GM12873 (cell line): ENCODE measurements at regions not wholly inside any gene's neighbourhood (a gene's known extent, or its start where the extent isn't known, plus 50 kb on each side); places are given as distances from the start of the nearest gene placed in this dataset.

Source experiments
- CTCF ChIP-seq: IDR thresholded peaks from 2 replicates; pipeline ENCODE4 v1.5.1; 2012; ENCODE audit warnings: low read depth, mild to moderate bottlenecking, moderate library complexity, low read length, control low read depth; ENCODE audit not compliant: insufficient read depth; ENCODE audit errors: missing control alignments

GRCh38 chr1:213362598-213362997 is 311.6 kb downstream of the RPS6KC1 start:
- TF ChIP-seq CTCF, result no peak

- TF ChIP-seq CTCF, result no peak
Measured at GRCh38 chr1:213366141-213366831, 315.2 kb downstream of the RPS6KC1 start.

GRCh38 chr1:213369465-213369864 is 318.4 kb downstream of the RPS6KC1 start:
- TF ChIP-seq CTCF, result no peak

- TF ChIP-seq CTCF, result no peak
Measured at GRCh38 chr1:213370523-213370922, 319.5 kb downstream of the RPS6KC1 start.

- no peak for TF ChIP-seq CTCF
Measured at GRCh38 chr1:213371525-213371846, 320.4 kb downstream of the RPS6KC1 start.

- no peak for TF ChIP-seq CTCF
Measured at GRCh38 chr1:213371847-213372619, 321.0 kb downstream of the RPS6KC1 start.

- TF ChIP-seq CTCF, result peak; percentile 88
Measured at GRCh38 chr1:213374369-213374768, 323.3 kb downstream of the RPS6KC1 start.
